ENCODE measurements at regions not wholly inside any gene's neighbourhood (a gene's known extent, or its start where the extent isn't known, plus 50 kb on each side); places are given as distances from the start of the nearest gene placed in this dataset.

- TF ChIP-seq CTCF (conservative IDR thresholded peaks at IDR 0.05; ENCODE audit: control insufficient read depth, insufficient read depth, low read depth, low read length), result no peak
- DNase-seq (ENCODE audit: low read depth), result peak; percentile 18
- H3K4me3 ChIP-seq (ENCODE audit: control insufficient read depth, low read depth, low read length), result no peak overlapping the region
Measured at GRCh38 chr18:55116863-55117262, 157.6 kb upstream of the CCDC68 start.

GRCh38 chr18:55115606-55116005 is 156.3 kb upstream of the CCDC68 start:
- TF ChIP-seq CTCF (conservative IDR thresholded peaks at IDR 0.05; ENCODE audit: control insufficient read depth, insufficient read depth, low read depth, low read length), result no peak
- peak; percentile 28 for DNase-seq (ENCODE audit: low read depth)
- H3K4me3 ChIP-seq (ENCODE audit: control insufficient read depth, low read depth, low read length), result no peak overlapping the region

- no peak for TF ChIP-seq CTCF (conservative IDR thresholded peaks at IDR 0.05; ENCODE audit: control insufficient read depth, insufficient read depth, low read depth, low read length)
- DNase-seq (ENCODE audit: low read depth), result no peak
- no peak overlapping the region for H3K4me3 ChIP-seq (ENCODE audit: control insufficient read depth, low read depth, low read length)
Measured at GRCh38 chr18:55114876-55115275, 155.6 kb upstream of the CCDC68 start.

- DNase-seq (ENCODE audit: low read depth), result no peak
Measured at GRCh38 chr18:55113800-55114199, 154.5 kb upstream of the CCDC68 start.

GRCh38 chr18:55111271-55111670 is 152.0 kb upstream of the CCDC68 start:
- H3K4me3 ChIP-seq (ENCODE audit: control insufficient read depth, low read depth, low read length), result no peak overlapping the region
- DNase-seq (ENCODE audit: low read depth), result no peak
- no peak for TF ChIP-seq CTCF (conservative IDR thresholded peaks at IDR 0.05; ENCODE audit: control insufficient read depth, insufficient read depth, low read depth, low read length)

More at GRCh38 chr18:55113800-55114199, 154.5 kb upstream of the CCDC68 start:
- TF ChIP-seq CTCF (conservative IDR thresholded peaks at IDR 0.05; ENCODE audit: control insufficient read depth, insufficient read depth, low read depth, low read length), result no peak
- H3K4me3 ChIP-seq (ENCODE audit: control insufficient read depth, low read depth, low read length), result no peak overlapping the region

GRCh38 chr18:55110436-55110835 is 151.2 kb upstream of the CCDC68 start:
- no peak for DNase-seq (ENCODE audit: low read depth)
- H3K4me3 ChIP-seq (ENCODE audit: control insufficient read depth, low read depth, low read length), result no peak overlapping the region
- no peak for TF ChIP-seq CTCF (conservative IDR thresholded peaks at IDR 0.05; ENCODE audit: control insufficient read depth, insufficient read depth, low read depth, low read length)

DNA sequence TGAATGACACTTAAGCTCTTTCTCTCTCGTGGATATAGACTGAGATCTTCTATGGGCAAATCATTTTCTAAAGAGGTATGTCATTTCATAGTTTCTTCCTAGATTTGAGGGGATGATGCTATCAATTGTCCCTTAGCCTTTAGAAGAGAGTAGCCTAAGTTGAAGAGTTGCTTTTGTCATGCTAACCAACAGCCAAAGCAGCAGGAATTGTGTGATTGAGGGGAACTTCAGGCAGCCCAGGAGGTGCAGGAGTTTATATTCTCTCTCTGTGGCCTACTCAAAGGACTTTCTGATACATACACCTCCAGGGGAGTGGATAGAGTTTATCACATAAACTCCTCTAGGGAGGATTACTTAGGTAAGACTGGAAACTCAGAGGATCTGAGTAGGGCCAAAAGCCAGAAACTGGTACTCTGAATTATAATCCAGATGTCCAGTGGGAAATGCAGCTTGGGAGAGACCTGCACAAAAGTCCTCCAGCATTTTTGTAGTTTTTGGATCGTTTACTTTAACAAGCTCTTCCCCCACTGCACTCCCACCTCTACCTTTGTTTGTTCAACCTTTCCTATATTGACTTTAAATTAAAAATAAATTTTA is 150.7 kb upstream of the CCDC68 start:
- no peak overlapping the region for H3K4me3 ChIP-seq (ENCODE audit: control insufficient read depth, low read depth, low read length)
- TF ChIP-seq CTCF (conservative IDR thresholded peaks at IDR 0.05; ENCODE audit: control insufficient read depth, insufficient read depth, low read depth, low read length), result no peak
- no peak for DNase-seq (ENCODE audit: low read depth)

Data from fibroblast of mammary gland (primary cell).